ENCODE measurements at regions not wholly inside any gene's neighbourhood (a gene's known extent, or its start where the extent isn't known, plus 50 kb on each side); places are given as distances from the start of the nearest gene placed in this dataset.

DNA sequence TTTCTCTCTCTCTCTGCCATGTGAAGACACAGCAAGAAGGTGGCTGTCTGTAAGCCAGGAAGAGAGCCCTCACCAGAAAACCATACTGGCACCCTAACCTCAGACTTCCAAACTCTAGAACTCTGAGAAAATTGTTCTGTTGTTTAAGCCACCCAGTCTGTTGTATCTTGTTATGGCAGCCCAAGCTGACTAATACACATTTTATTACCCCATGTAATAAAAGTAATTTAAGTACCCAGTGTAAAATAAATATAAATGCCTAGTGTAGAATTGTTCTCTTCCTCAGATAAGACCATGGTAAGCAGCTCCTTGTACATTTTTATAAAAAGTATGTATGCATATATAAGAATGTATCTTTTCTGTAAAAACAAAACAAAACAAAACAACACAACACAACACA lies 119.7 kb downstream of the DTL start:
- no peaks in the 10 kb centered on the region for H3K9me1 ChIP-seq (replicated peaks; ENCODE audit: control insufficient read depth, extremely low read depth, insufficient read depth, low read length)
- no peaks in the 10 kb centered on the region for H3K36me3 ChIP-seq (ENCODE audit: control insufficient read depth in 2 of 2, extremely low read depth in 1 of 2, insufficient read depth in 2 of 2, low read length in 2 of 2)
- H4K20me1 ChIP-seq (replicated peaks; ENCODE audit: control insufficient read depth, extremely low read depth, insufficient read depth, low read length), result no peaks in the 10 kb centered on the region
- no peaks in the 10 kb centered on the region for H3K27me3 ChIP-seq (ENCODE audit: control insufficient read depth in 2 of 2, insufficient read depth in 2 of 2, low read length in 2 of 2)
- no peak overlapping the region for H3K9ac ChIP-seq (replicated peaks; ENCODE audit: extremely low read depth, insufficient read depth, low read length)
- H3K9me3 ChIP-seq (replicated peaks; ENCODE audit: control insufficient read depth, insufficient read depth, low read length), result no peaks in the 10 kb centered on the region
- CTCF ChIA-PET, result no interaction called here
- dilution Hi-C loops (cut with MboI; ENCODE audit: extremely low pct_ligation_motif_present, low sequenced_read_pairs), result no loop called here
- POLR2A ChIA-PET, result no interaction called here
- H3K27ac ChIP-seq (ENCODE audit: insufficient read depth, low read depth, low read length), result no peak overlapping the region
- intact Hi-C loops (cut with micrococcal nuclease), result no loop called here
- no peak overlapping the region for H3K4me2 ChIP-seq (ENCODE audit: insufficient read depth, low read length)
- DNase-seq (ENCODE audit: low read depth, low spot score), result no peak
- TF ChIP-seq, protein P1, sequence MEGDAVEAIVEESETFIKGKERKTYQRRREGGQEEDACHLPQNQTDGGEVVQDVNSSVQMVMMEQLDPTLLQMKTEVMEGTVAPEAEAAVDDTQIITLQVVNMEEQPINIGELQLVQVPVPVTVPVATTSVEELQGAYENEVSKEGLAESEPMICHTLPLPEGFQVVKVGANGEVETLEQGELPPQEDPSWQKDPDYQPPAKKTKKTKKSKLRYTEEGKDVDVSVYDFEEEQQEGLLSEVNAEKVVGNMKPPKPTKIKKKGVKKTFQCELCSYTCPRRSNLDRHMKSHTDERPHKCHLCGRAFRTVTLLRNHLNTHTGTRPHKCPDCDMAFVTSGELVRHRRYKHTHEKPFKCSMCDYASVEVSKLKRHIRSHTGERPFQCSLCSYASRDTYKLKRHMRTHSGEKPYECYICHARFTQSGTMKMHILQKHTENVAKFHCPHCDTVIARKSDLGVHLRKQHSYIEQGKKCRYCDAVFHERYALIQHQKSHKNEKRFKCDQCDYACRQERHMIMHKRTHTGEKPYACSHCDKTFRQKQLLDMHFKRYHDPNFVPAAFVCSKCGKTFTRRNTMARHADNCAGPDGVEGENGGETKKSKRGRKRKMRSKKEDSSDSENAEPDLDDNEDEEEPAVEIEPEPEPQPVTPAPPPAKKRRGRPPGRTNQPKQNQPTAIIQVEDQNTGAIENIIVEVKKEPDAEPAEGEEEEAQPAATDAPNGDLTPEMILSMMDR (IDR thresholded peaks at IDR 0.05; ENCODE audit: extremely low read depth in 1 of 2, insufficient read depth in 1 of 2, low read depth in 1 of 2, low read length in 2 of 2), result no peak
- no peak for TF ChIP-seq MYC (IDR thresholded peaks at IDR 0.05; ENCODE audit: low read depth, low read length)
- no peak for TF ChIP-seq EZH2 (IDR thresholded peaks at IDR 0.05; ENCODE audit: borderline replicate concordance, low read depth, low read length, severe bottlenecking)
- no peak for TF ChIP-seq GATA2 (IDR thresholded peaks at IDR 0.05; ENCODE audit: insufficient read depth, insufficient read length, low read depth, low read length)
- no peak for TF ChIP-seq FOS (IDR thresholded peaks at IDR 0.05; ENCODE audit: borderline replicate concordance, insufficient read depth, low read length)
- TF ChIP-seq, protein P2, sequence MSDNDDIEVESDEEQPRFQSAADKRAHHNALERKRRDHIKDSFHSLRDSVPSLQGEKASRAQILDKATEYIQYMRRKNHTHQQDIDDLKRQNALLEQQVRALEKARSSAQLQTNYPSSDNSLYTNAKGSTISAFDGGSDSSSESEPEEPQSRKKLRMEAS (IDR thresholded peaks at IDR 0.05; ENCODE audit: insufficient read depth, insufficient read length), result no peak
- no peak for TF ChIP-seq POLR2AphosphoS5 (IDR thresholded peaks at IDR 0.05; ENCODE audit: insufficient read depth, low read depth, low read length)
- no peak for TF ChIP-seq POLR2A (IDR thresholded peaks at IDR 0.05; ENCODE audit: low read depth, low read length)
- BruUV-seq (replicated peaks), result no TSS peak
- H2AFZ ChIP-seq (ENCODE audit: low read depth, low read length), result no peak overlapping the region
- peaks cover 10% of the 10 kb centered on the region for H3K4me1 ChIP-seq (ENCODE audit: control insufficient read depth, extremely low read depth, insufficient read depth, low read length)
- H3K79me2 ChIP-seq (ENCODE audit: control insufficient read depth, insufficient read depth, low read length), result no peaks in the 10 kb centered on the region
- no peak overlapping the region for H3K4me3 ChIP-seq (replicated peaks in 1 of 3; ENCODE audit: insufficient read depth in 1 of 3, low read depth in 1 of 3, low read length in 3 of 3)
- FAIRE-seq, result no peak
